Astrocyte (in vitro differentiated cells and primary cell): ENCODE measurements at regions not wholly inside any gene's neighbourhood (a gene's known extent, or its start where the extent isn't known, plus 50 kb on each side); places are given as distances from the start of the nearest gene placed in this dataset.

ENCODE experiments used
- DNase-seq: peaks from one replicate; pipeline ENCODE4 v3.0.0-alpha.2; 2010; ENCODE audit warnings: low read depth
- FAIRE-seq: peaks from 2 replicates; lab custom pipeline; 2011; peaks lifted over from hg19 to GRCh38; lab: Jason Lieb, UNC
- H2AFZ ChIP-seq: 2 replicates; pipeline ENCODE4 v1.6.0; 2012; ENCODE audit warnings: low read depth, low read length, inconsistent platforms
- H3K27ac ChIP-seq: 2 replicates; pipeline ENCODE4 v1.5.1; 2011; ENCODE audit warnings: low read depth, low read length, inconsistent platforms
- H3K27me3 ChIP-seq: 2 replicates; pipeline ENCODE4 v1.6.0; 2011; ENCODE audit warnings: low read length, inconsistent platforms; ENCODE audit not compliant: insufficient read depth
- H3K36me3 ChIP-seq: 2 replicates; pipeline ENCODE4 v1.5.1; 2011; ENCODE audit warnings: low read length, inconsistent platforms; ENCODE audit not compliant: insufficient read depth
- H3K4me1 ChIP-seq: 2 replicates; pipeline ENCODE4 v1.5.1; 2011; ENCODE audit warnings: low read length, inconsistent platforms; ENCODE audit not compliant: insufficient read depth
- H3K4me2 ChIP-seq: 2 replicates; pipeline ENCODE4 v1.6.0; 2012; ENCODE audit warnings: low read length, inconsistent platforms
- H3K4me3 ChIP-seq: 2 replicates; pipeline ENCODE4 v1.5.1; 2011; ENCODE audit warnings: low read depth, mild to moderate bottlenecking, low read length, inconsistent platforms; ENCODE audit not compliant: insufficient read depth
- H3K79me2 ChIP-seq: 2 replicates; pipeline ENCODE4 v1.6.0; 2012; ENCODE audit warnings: mild to moderate bottlenecking, low read length, inconsistent platforms; ENCODE audit not compliant: insufficient read depth
- H3K9ac ChIP-seq: 2 replicates; pipeline ENCODE4 v1.6.0; 2012; ENCODE audit warnings: mild to moderate bottlenecking, low read length, inconsistent platforms
- H3K9me3 ChIP-seq: 2 replicates; pipeline ENCODE4 v1.5.1; 2012; ENCODE audit warnings: low read depth, mild to moderate bottlenecking, low read length, inconsistent platforms; ENCODE audit not compliant: insufficient read depth
- H4K20me1 ChIP-seq: 2 replicates; pipeline ENCODE4 v1.6.0; 2012; ENCODE audit warnings: low read length, inconsistent platforms; ENCODE audit not compliant: insufficient read depth
- H3K27ac Mint-ChIP-seq: one replicate; pipeline ENCODE4 v1.8.0; 2021; ENCODE audit warnings: mild to moderate bottlenecking, mixed read lengths; ENCODE audit not compliant: unreplicated experiment
- H3K27me3 Mint-ChIP-seq: one replicate; pipeline ENCODE4 v1.8.0; 2021; ENCODE audit warnings: low read depth, mixed read lengths; ENCODE audit not compliant: unreplicated experiment
- H3K36me3 Mint-ChIP-seq: one replicate; pipeline ENCODE4 v1.8.0; 2021; ENCODE audit warnings: low read depth, mixed read lengths; ENCODE audit not compliant: unreplicated experiment
- H3K4me1 Mint-ChIP-seq: one replicate; pipeline ENCODE4 v1.8.0; 2021; ENCODE audit warnings: low read depth, mixed read lengths; ENCODE audit not compliant: unreplicated experiment
- H3K4me3 Mint-ChIP-seq: one replicate; pipeline ENCODE4 v1.8.0; 2021; ENCODE audit warnings: mild to moderate bottlenecking, moderate library complexity, mixed read lengths; ENCODE audit not compliant: unreplicated experiment
- H3K9me3 Mint-ChIP-seq: one replicate; pipeline ENCODE4 v1.8.0; 2021; ENCODE audit warnings: mild to moderate bottlenecking, mixed read lengths; ENCODE audit not compliant: unreplicated experiment
- EZH2 ChIP-seq: IDR thresholded peaks from 2 replicates; pipeline ENCODE4 v1.6.1; 2012; ENCODE audit warnings: mild to moderate bottlenecking, low read length, inconsistent platforms; ENCODE audit not compliant: insufficient read depth
- TF ChIP-seq, protein P1 (sequence below): IDR thresholded peaks from 2 replicates; pipeline ENCODE4 v1.5.1; 2011; ENCODE audit warnings: low read depth, mild to moderate bottlenecking, inconsistent platforms, low read length, moderate library complexity; ENCODE audit not compliant: insufficient read depth

DNA sequence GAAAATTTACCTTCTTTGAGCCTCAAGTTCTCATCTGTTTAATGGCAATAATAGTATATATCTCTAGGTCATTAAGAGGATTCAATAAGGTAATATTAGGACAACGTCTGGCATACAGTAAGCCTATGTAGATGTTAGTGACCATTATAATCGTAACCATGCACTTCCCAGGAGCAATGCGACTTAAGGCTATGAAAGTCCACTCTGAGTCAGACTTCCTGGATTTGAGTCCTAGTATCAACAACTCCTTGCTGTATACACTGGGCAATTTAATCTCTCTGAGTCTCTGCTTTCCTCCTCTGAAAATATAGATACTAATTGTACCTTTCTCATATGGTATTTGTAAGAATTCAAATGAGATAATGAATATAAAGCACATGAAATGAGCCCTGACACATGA, 168.1 kb upstream of the HDDC2 start:
- H2AFZ ChIP-seq: no peak overlapping the region
- no peaks in the 10 kb centered on the region for H3K36me3 ChIP-seq
- no peaks in the 10 kb centered on the region for H3K79me2 ChIP-seq
- H3K4me3 ChIP-seq: no peak overlapping the region
- DNase-seq (no peak), FAIRE-seq (no peak)
- no peak overlapping the region for H3K4me3 Mint-ChIP-seq
- H3K9me3 Mint-ChIP-seq: peaks cover 5% of the 10 kb centered on the region
- H3K4me1 Mint-ChIP-seq: peaks cover 23% of the 10 kb centered on the region
- H3K27ac ChIP-seq: no peak overlapping the region
- peak overlapping the region; percentile 11 for H3K27ac Mint-ChIP-seq
- no peaks in the 10 kb centered on the region for H3K36me3 Mint-ChIP-seq
- no peak overlapping the region for H3K4me2 ChIP-seq
- H3K4me1 ChIP-seq: no peaks in the 10 kb centered on the region
- no peaks in the 10 kb centered on the region for H3K9me3 ChIP-seq
- no peak overlapping the region for H3K9ac ChIP-seq
- H4K20me1 ChIP-seq: no peaks in the 10 kb centered on the region
- no peaks in the 10 kb centered on the region for H3K27me3 Mint-ChIP-seq
- no peaks in the 10 kb centered on the region for H3K27me3 ChIP-seq
- no peak for TF ChIP-seq EZH2
- TF ChIP-seq, protein P1, sequence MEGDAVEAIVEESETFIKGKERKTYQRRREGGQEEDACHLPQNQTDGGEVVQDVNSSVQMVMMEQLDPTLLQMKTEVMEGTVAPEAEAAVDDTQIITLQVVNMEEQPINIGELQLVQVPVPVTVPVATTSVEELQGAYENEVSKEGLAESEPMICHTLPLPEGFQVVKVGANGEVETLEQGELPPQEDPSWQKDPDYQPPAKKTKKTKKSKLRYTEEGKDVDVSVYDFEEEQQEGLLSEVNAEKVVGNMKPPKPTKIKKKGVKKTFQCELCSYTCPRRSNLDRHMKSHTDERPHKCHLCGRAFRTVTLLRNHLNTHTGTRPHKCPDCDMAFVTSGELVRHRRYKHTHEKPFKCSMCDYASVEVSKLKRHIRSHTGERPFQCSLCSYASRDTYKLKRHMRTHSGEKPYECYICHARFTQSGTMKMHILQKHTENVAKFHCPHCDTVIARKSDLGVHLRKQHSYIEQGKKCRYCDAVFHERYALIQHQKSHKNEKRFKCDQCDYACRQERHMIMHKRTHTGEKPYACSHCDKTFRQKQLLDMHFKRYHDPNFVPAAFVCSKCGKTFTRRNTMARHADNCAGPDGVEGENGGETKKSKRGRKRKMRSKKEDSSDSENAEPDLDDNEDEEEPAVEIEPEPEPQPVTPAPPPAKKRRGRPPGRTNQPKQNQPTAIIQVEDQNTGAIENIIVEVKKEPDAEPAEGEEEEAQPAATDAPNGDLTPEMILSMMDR: no peak

GRCh38 chr6:125471667-125472066, 169.9 kb upstream of the HDDC2 start:
- no peak for FAIRE-seq
- Mint-ChIP-seq H3K4me1 (peaks cover 23% of the 10 kb centered on the region), H3K27me3 (no peaks in the 10 kb centered on the region), H3K9me3 (no peaks in the 10 kb centered on the region), H3K4me3 (no peak overlapping the region), H3K36me3 (no peaks in the 10 kb centered on the region), H3K27ac (peak overlapping the region; percentile 6)
- Histone ChIP-seq H3K4me2 (no peak overlapping the region), H3K4me3 (no peak overlapping the region), H3K36me3 (no peaks in the 10 kb centered on the region), H4K20me1 (no peaks in the 10 kb centered on the region), H2AFZ (no peak overlapping the region), H3K9me3 (no peaks in the 10 kb centered on the region), H3K79me2 (no peaks in the 10 kb centered on the region), H3K27me3 (no peaks in the 10 kb centered on the region), H3K27ac (no peak overlapping the region), H3K9ac (no peak overlapping the region), H3K4me1 (no peaks in the 10 kb centered on the region)
- DNase-seq: no peak
- TF ChIP-seq, protein P1: no peak
- TF ChIP-seq EZH2: no peak

- TF ChIP-seq EZH2: no peak
- TF ChIP-seq, protein P1: no peak
- Histone ChIP-seq H4K20me1 (no peaks in the 10 kb centered on the region), H3K9me3 (no peaks in the 10 kb centered on the region), H3K9ac (no peak overlapping the region), H3K4me3 (no peak overlapping the region), H3K4me1 (no peaks in the 10 kb centered on the region), H3K27ac (no peak overlapping the region), H2AFZ (no peak overlapping the region), H3K36me3 (no peaks in the 10 kb centered on the region), H3K4me2 (no peak overlapping the region), H3K27me3 (no peaks in the 10 kb centered on the region), H3K79me2 (no peaks in the 10 kb centered on the region)
- DNase-seq (no peak), FAIRE-seq (no peak)
- Mint-ChIP-seq H3K4me3 (no peak overlapping the region), H3K4me1 (peaks cover 18% of the 10 kb centered on the region), H3K27ac (no peak overlapping the region), H3K36me3 (no peaks in the 10 kb centered on the region), H3K9me3 (no peaks in the 10 kb centered on the region), H3K27me3 (no peaks in the 10 kb centered on the region)
These were observed 172.3 kb upstream of the HDDC2 start for GRCh38 chr6:125474061-125474460.
